GM21515 (cell line): ENCODE measurements at regions not wholly inside any gene's neighbourhood (a gene's known extent, or its start where the extent isn't known, plus 50 kb on each side); places are given as distances from the start of the nearest gene placed in this dataset.

Experiments used
- ATAC-seq: cut with Tn5 transposase; IDR thresholded peaks from one replicate; pipeline ENCODE4 v1.9.1; 2021; ENCODE audit not compliant: unreplicated experiment

GRCh38 chr6:45830441-45831139 is 185.1 kb downstream of the CLIC5 start:
- ATAC-seq = peak; percentile 98

GRCh38 chr6:45829873-45830272 is 185.8 kb downstream of the CLIC5 start:
- ATAC-seq = no peak

- no peak for ATAC-seq
Measured at GRCh38 chr6:45827952-45828530, 187.6 kb downstream of the CLIC5 start.

- ATAC-seq = no peak
Measured at GRCh38 chr6:45822873-45823272, 192.8 kb downstream of the CLIC5 start.

GRCh38 chr6:45822246-45822812 is 193.3 kb downstream of the CLIC5 start:
- ATAC-seq = no peak

- no peak for ATAC-seq
Measured at GRCh38 chr6:45818655-45819054, 197.0 kb downstream of the CLIC5 start.

GRCh38 chr6:45816674-45817297 is 198.9 kb downstream of the CLIC5 start:
- no peak for ATAC-seq

- ATAC-seq = no peak
Measured at GRCh38 chr6:45815466-45816125, 200.1 kb downstream of the CLIC5 start.

GRCh38 chr6:45814772-45815171 is 200.9 kb downstream of the CLIC5 start:
- ATAC-seq = no peak

- no peak for ATAC-seq
Measured at GRCh38 chr6:45813943-45814342, 201.7 kb downstream of the CLIC5 start.

- ATAC-seq = no peak
Measured at GRCh38 chr6:45812922-45813321, 202.7 kb downstream of the CLIC5 start.

GRCh38 chr6:45808917-45809316 is 206.7 kb downstream of the CLIC5 start:
- ATAC-seq = no peak

GRCh38 chr6:45808042-45808645 is 207.5 kb downstream of the CLIC5 start:
- no peak for ATAC-seq

GRCh38 chr6:45807311-45808041 is 208.2 kb downstream of the CLIC5 start:
- ATAC-seq = no peak

GRCh38 chr6:45806172-45806571 is 209.5 kb downstream of the CLIC5 start:
- no peak for ATAC-seq

GRCh38 chr6:45803071-45803470 is 212.6 kb downstream of the CLIC5 start:
- ATAC-seq = no peak

GRCh38 chr6:45801471-45802289 is 214.0 kb downstream of the CLIC5 start:
- no peak for ATAC-seq

GRCh38 chr6:45800911-45801310 is 214.7 kb downstream of the CLIC5 start:
- no peak for ATAC-seq

- no peak for ATAC-seq
Measured at GRCh38 chr6:45795678-45796077, 220.0 kb downstream of the CLIC5 start.

- no peak for ATAC-seq
Measured at GRCh38 chr6:45794465-45794864, 221.2 kb downstream of the CLIC5 start.
